ENCODE measurements at regions not wholly inside any gene's neighbourhood (a gene's known extent, or its start where the extent isn't known, plus 50 kb on each side); places are given as distances from the start of the nearest gene placed in this dataset.
A peak's percentile ranks its signal among the peaks of the same experiment; 100 is the strongest.
"Not testable (repeated sequence)": the region's sequence is repeated elsewhere in the genome, so short reads cannot be mapped to it uniquely, and the experiment has no call there.

- DNase-seq: no peak
Measured at GRCh38 chr14:22184157-22184829, 404.7 kb downstream of the DAD1 start.

- no peak for DNase-seq
Measured at GRCh38 chr14:22180045-22180444, 409.0 kb downstream of the DAD1 start.

- no peak for DNase-seq
Measured at GRCh38 chr14:22179190-22179589, 409.8 kb downstream of the DAD1 start.

GRCh38 chr14:22178333-22178839 is 410.6 kb downstream of the DAD1 start:
- no peak for DNase-seq

GRCh38 chr14:22177870-22178269 is 411.2 kb downstream of the DAD1 start:
- DNase-seq: no peak

DNA sequence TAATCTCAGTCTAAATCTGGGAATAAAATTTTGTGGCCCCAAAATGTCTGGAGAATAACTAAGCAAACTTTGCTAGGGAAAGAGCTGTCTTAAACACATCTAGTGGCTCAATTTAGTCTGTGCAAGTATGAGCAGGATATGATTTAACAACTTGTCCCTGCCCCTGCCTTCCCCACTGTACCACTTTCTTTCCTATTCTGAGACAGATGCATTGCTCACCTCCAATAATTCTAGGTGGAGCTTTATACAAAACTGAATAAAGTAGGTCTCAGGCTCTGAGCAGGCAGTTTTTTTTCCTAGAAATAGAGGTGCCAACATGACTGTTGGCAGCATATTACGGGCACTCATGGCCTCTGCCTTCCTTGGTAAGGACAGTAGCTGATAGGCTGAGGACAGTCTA is 412.1 kb downstream of the DAD1 start:
- DNase-seq: no peak

DNA sequence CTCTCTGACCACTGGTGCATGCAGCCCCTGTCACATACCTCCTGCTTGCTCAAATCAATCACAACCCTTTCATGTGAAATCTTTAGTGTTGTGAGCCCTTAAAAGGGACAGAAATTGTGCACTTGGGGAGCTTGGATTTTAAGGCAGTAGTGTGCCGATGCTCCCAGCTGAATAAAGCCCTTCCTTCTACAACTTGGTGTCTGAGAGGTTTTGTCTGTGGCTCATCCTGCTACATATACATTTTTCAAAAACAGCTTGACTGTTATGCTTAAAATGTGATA is 413.8 kb downstream of the DAD1 start:
- not testable (repeated sequence) for DNase-seq

- DNase-seq: no peak
Measured at GRCh38 chr14:22174412-22175277, 414.4 kb downstream of the DAD1 start.

- no peak for DNase-seq
Measured at GRCh38 chr14:22168092-22168955, 420.7 kb downstream of the DAD1 start.

- no peak for DNase-seq
Measured at GRCh38 chr14:22164616-22165015, 424.4 kb downstream of the DAD1 start.

DNA sequence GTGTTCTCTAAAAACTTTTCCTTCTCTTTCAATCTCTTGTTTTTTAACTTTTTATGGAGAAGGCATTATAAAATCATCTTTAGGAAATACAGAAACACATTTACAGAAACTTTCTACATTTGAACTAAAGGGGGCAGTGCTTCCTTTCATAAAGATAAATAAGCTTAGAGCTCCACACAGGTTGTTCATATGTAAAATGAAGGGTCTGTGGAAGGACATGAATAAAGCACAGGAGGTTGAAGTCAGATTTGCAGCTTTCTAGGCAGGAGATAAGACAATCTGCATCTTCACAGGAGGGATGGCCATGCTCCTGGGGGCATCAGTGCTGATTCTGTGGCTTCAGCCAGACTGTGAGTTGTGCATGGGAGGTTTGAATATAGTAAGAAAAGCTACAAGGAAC is 426.0 kb downstream of the DAD1 start:
- peak; percentile 4 for DNase-seq

DNA sequence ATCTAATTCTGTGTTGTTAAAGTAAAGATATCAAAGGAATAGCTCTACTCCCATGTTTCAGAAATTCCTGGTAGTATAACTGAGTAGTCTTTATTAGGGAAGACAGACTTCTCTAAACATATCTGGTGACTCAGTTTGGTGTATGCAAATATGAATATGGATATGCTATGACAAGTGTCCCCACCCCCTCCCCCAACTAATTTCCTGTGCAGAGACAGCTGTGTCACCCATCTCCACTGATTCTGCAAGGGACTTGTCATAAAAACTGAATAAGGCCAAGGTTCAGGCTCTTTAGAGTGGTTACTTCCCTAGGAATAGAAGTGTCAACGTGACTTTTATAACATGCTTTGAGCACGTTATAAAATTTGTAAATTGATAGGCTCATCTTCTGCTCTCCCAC is 429.1 kb downstream of the DAD1 start:
- DNase-seq: no peak

- DNase-seq: peak; percentile 12
Measured at GRCh38 chr14:22159099-22159498, 429.9 kb downstream of the DAD1 start.

GRCh38 chr14:22158560-22158959 is 430.5 kb downstream of the DAD1 start:
- no peak for DNase-seq

- DNase-seq: no peak
Measured at GRCh38 chr14:22155571-22155970, 433.5 kb downstream of the DAD1 start.

DNA sequence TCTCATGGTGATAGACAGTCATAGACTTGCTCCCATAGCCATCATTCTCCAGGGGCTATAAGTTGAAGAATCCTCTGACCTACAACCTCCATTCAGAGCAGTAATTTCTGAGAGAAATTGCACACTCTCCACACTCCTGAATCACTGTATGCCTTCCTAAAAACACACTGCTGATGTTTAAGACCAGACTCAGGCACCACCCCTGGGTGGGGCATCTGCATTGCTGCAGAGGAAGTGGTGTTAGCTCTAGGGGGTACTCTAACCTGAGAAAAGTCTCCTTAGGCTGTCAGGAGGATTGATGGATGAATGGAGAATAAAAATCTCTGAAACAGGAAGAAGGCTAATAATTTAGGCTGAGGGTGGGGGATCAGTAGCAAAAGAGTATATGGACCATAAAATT is 436.1 kb downstream of the DAD1 start:
- no peak for DNase-seq

GRCh38 chr14:22152161-22152870 is 436.7 kb downstream of the DAD1 start:
- no peak for DNase-seq

DNA sequence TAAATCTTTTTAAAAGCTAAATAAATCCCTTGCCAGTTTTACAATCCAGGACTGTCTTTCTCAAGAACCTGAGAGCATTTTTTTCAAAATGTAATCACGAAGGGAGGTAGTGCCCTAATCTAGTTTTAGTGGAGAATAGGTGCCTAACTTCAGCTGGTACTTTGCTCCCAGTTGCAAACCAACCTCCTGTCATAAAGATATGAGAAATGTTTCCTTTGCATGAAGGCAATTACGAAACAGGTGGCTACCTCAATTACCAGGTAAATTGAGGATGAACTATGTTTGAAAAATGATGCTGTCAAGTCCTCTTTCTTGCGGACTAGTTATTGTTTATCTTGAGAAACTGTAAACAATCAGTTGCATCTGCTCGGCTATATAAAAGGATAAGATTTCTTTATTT is 437.9 kb downstream of the DAD1 start:
- no peak for DNase-seq

DNA sequence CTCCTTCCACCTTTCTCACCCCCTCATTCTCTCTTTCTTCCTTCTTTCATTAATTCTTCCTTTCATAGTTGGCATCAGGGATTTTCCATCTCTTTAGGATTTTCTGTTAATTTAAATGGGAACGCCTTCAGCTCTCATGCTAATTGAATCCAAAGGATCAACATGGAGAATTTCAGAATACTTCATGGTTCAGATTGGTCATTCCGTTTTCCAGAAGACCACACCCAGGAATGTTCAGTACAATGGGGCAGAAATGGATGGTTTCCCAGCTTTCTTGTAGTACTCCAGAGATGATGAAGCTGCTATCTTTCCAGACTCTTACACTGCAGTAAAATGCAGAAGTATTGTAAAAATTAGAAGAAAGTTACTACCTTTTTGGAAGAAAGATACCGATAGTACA is 440.0 kb downstream of the DAD1 start:
- no peak for DNase-seq

DNA sequence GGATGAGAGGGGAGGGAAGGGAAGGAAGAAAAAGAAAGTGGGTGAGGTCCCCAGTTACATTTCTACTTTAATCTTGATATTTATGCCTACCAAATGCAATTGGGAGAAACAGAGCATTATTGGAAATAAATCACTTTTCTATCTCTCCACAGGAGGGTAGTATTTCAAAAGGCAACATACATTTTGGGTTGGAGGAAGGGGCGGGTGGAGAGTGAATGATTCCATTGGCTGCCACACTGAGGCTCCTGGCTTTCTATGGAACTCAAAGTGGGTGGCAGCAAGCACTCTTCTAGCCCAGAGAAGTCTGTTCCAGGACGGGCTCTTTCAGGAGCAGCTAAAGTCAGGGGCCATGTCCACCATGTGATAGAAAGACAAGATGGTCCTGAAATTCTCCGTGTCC is 441.3 kb downstream of the DAD1 start:
- DNase-seq: no peak

- DNase-seq: no peak
Measured at GRCh38 chr14:22143363-22143762, 445.7 kb downstream of the DAD1 start.

DNA sequence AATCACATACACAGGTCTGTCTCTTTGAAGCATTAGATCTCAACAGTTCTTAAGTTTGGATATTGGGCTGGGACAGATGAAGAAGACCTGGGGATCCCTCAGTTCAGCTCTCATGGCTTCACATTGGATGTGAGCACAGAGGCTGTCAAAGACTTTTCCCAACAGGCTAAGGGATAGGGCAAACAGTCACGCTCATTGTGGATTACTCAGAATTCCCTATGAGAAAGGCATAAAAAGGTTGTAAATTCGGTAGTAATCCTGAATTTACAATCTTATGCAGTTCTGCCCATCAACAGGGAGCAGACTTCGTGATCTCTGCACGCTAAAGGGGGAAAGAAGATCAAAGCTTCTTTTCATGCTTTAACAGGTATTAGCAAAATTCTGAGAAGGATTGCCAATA is 448.4 kb downstream of the DAD1 start:
- DNase-seq: no peak
